H1 (cell line): ENCODE measurements at regions not wholly inside any gene's neighbourhood (a gene's known extent, or its start where the extent isn't known, plus 50 kb on each side); places are given as distances from the start of the nearest gene placed in this dataset.

Experiments used
- CTCF ChIA-PET: fragments of 300-600 bp; sonication (Branson Sonifier 250); formaldehyde crosslinking; loops from one replicate; lab custom pipeline; 2021; ENCODE audit not compliant: partially characterized antibody; lab: Charles Lee
- POLR2A ChIA-PET: fragments of 300-600 bp; sonication (Branson Sonifier 250); formaldehyde crosslinking; loops from one replicate; lab custom pipeline; 2021; ENCODE audit warnings: inconsistent platforms; ENCODE audit not compliant: partially characterized antibody; lab: Charles Lee
- DNase-seq, 2 experiments: peaks; one replicate each; pipeline versions ENCODE4 v3.0.0 to v3.0.0-alpha.2; 2010 to 2022; ENCODE audit warnings: low spot score in 2 of 2, low read depth in 1 of 2, mixed read lengths in 1 of 2
- FAIRE-seq: peaks from 2 replicates; lab custom pipeline; 2011; peaks lifted over from hg19 to GRCh38; lab: Jason Lieb, UNC
- H2AFZ ChIP-seq: 2 replicates; pipeline ENCODE4 v1.8.1; 2012; ENCODE audit warnings: low read length, inconsistent platforms
- H2AK5ac ChIP-seq: 2 replicates; pipeline ENCODE4 v1.6.1; 2013; ENCODE audit warnings: low read depth, low read length
- H2BK120ac ChIP-seq: replicated peaks from 2 replicates; pipeline ENCODE3; 2013; ENCODE audit warnings: low read depth, low read length, inconsistent platforms
- H2BK12ac ChIP-seq: 2 replicates; pipeline ENCODE4 v1.6.1; 2013; ENCODE audit warnings: low read depth, low read length
- H2BK15ac ChIP-seq: 2 replicates; pipeline ENCODE4 v1.6.1; 2013; ENCODE audit warnings: low read length
- H2BK20ac ChIP-seq: 2 replicates; pipeline ENCODE4 v1.6.1; 2013; ENCODE audit warnings: low read length
- H2BK5ac ChIP-seq: 2 replicates; pipeline ENCODE4 v1.6.1; 2013; ENCODE audit warnings: low read depth, low read length
- H3K14ac ChIP-seq: 2 replicates; pipeline ENCODE4 v1.6.1; 2013; ENCODE audit warnings: inconsistent platforms; ENCODE audit not compliant: insufficient read length
- H3K18ac ChIP-seq: 2 replicates; pipeline ENCODE4 v1.6.1; 2013; ENCODE audit warnings: low read length; ENCODE audit errors: extremely low read depth
- H3K23ac ChIP-seq: 2 replicates; pipeline ENCODE4 v1.6.1; 2013; ENCODE audit warnings: inconsistent platforms; ENCODE audit not compliant: insufficient read length
- H3K23me2 ChIP-seq: 2 replicates; pipeline ENCODE4 v1.6.1; 2013; ENCODE audit warnings: low read depth, low read length
- H3K27ac ChIP-seq: 2 replicates; pipeline ENCODE4 v1.6.1; 2011; ENCODE audit warnings: low read depth, low read length, inconsistent platforms
- H3K27me3 ChIP-seq, 4 experiments: replicated peaks in 1 of 4; 1 replicate in 1 of 4; 2 replicates in 3 of 4; pipeline versions ENCODE4 v1.6.1 to v1.8.1; 2011 to 2013; ENCODE audit warnings: low read length in 3 of 4, mild to moderate bottlenecking in 3 of 4, inconsistent platforms in 2 of 4, mixed read lengths in 2 of 4, moderate library complexity in 1 of 4; ENCODE audit not compliant: control insufficient read depth in 3 of 4, insufficient read depth in 3 of 4; ENCODE audit errors: extremely low read depth in 1 of 4
- H3K36me3 ChIP-seq, 4 experiments: 2 replicates each; pipeline versions ENCODE4 v1.6.1 to v1.8.1; 2011 to 2013; ENCODE audit warnings: mild to moderate bottlenecking in 4 of 4, low read length in 3 of 4, moderate library complexity in 2 of 4, control low read depth in 1 of 4, inconsistent platforms in 1 of 4; ENCODE audit not compliant: insufficient read depth in 4 of 4, control insufficient read depth in 2 of 4
- H3K4ac ChIP-seq: replicated peaks from 2 replicates; pipeline ENCODE3; 2013; ENCODE audit warnings: low read length, low read depth, mixed read lengths, inconsistent platforms; ENCODE audit not compliant: insufficient read length
- H3K4me1 ChIP-seq, 4 experiments: replicated peaks in 1 of 4; 1 replicate in 1 of 4; 2 replicates in 3 of 4; pipeline versions ENCODE4 v1.6.1 to v1.8.1; 2011 to 2013; ENCODE audit warnings: low read length in 3 of 4, inconsistent platforms in 2 of 4, mixed read lengths in 1 of 4; ENCODE audit not compliant: insufficient read depth in 4 of 4, control insufficient read depth in 3 of 4
- H3K4me2 ChIP-seq, 2 experiments: 2 replicates each; pipeline versions ENCODE4 v1.6.1 to v1.8.1; 2011 to 2013; ENCODE audit warnings: low read depth in 2 of 2, low read length in 2 of 2, control low read depth in 1 of 2, inconsistent platforms in 1 of 2, mild to moderate bottlenecking in 1 of 2; ENCODE audit not compliant: insufficient read depth in 1 of 2
- H3K4me3 ChIP-seq, 4 experiments: fragments of 200-600, 300-600 bp in 1 of 4; sonication (generic), shearing (Covaris generic), sonication (Bioruptor Twin) in 1 of 4; 2 replicates each; pipeline versions ENCODE4 v1.5.1 to v1.8.1; 2011 to 2016; ENCODE audit warnings: low read length in 4 of 4, low read depth in 3 of 4, control low read depth in 2 of 4, inconsistent platforms in 2 of 4, mild to moderate bottlenecking in 2 of 4, mixed read lengths in 1 of 4, moderate library complexity in 1 of 4; ENCODE audit not compliant: insufficient read depth in 2 of 4; ENCODE audit errors: extremely low read depth in 1 of 4
- H3K56ac ChIP-seq: replicated peaks from 2 replicates; pipeline ENCODE3; 2013; ENCODE audit warnings: low read depth, mild to moderate bottlenecking, mixed read lengths, low read length, inconsistent platforms; ENCODE audit not compliant: insufficient read length
- H3K79me1 ChIP-seq: 2 replicates; pipeline ENCODE4 v1.6.1; 2013; ENCODE audit warnings: low read depth, low read length, control low read depth
- H3K79me2 ChIP-seq, 2 experiments: 2 replicates each; pipeline versions ENCODE4 v1.6.1 to v1.8.1; 2012 to 2013; ENCODE audit warnings: low read length in 2 of 2, mild to moderate bottlenecking in 2 of 2, inconsistent platforms in 1 of 2; ENCODE audit not compliant: insufficient read depth in 2 of 2, control insufficient read depth in 1 of 2
- H3K9ac ChIP-seq, 4 experiments: replicated peaks in 1 of 4; 1 replicate in 1 of 4; 2 replicates in 3 of 4; pipeline versions ENCODE4 v1.6.1 to v1.8.1; 2011 to 2013; ENCODE audit warnings: low read depth in 3 of 4, low read length in 3 of 4, control low read depth in 2 of 4, mild to moderate bottlenecking in 2 of 4, moderate library complexity in 2 of 4, inconsistent platforms in 1 of 4; ENCODE audit errors: extremely low read depth in 1 of 4
- H3K9me3 ChIP-seq, 2 experiments: 2 replicates each; pipeline versions ENCODE4 v1.6.1 to v1.8.1; 2012 to 2013; ENCODE audit warnings: mild to moderate bottlenecking in 2 of 2, moderate library complexity in 2 of 2, control low read depth in 1 of 2, inconsistent platforms in 1 of 2, low read depth in 1 of 2, low read length in 1 of 2, mixed read lengths in 1 of 2; ENCODE audit not compliant: insufficient read depth in 2 of 2
- H4K20me1 ChIP-seq, 2 experiments: replicated peaks in 1 of 2; 2 replicates each; pipeline versions ENCODE3 to v1.8.1; 2011 to 2013; ENCODE audit warnings: inconsistent platforms in 2 of 2, low read length in 2 of 2, mild to moderate bottlenecking in 1 of 2; ENCODE audit not compliant: insufficient read depth in 2 of 2, control insufficient read depth in 1 of 2
- H4K5ac ChIP-seq: 2 replicates; pipeline ENCODE4 v1.6.1; 2013; ENCODE audit warnings: low read length, low read depth, mixed read lengths, inconsistent platforms; ENCODE audit not compliant: insufficient read length
- H4K8ac ChIP-seq: 2 replicates; pipeline ENCODE4 v1.8.0; 2013; ENCODE audit warnings: mild to moderate bottlenecking, moderate library complexity, low read length, inconsistent platforms; ENCODE audit not compliant: insufficient read depth; ENCODE audit errors: extremely low read depth
- H4K91ac ChIP-seq: replicated peaks from 2 replicates; pipeline ENCODE3; 2013; ENCODE audit warnings: low read length, mixed read lengths, inconsistent platforms; ENCODE audit not compliant: insufficient read length
- BACH1 ChIP-seq: IDR thresholded peaks from 2 replicates; pipeline ENCODE4 v1.6.1; 2012; ENCODE audit warnings: low read length, improper control_type of control experiment
- CBX8 ChIP-seq: fragments of 300-800, 300-1000 bp; sonication (generic); IDR thresholded peaks from 2 replicates; pipeline ENCODE4 v1.7.1; 2016; ENCODE audit warnings: low read depth, low read length, borderline replicate concordance
- JUN ChIP-seq: IDR thresholded peaks from 2 replicates; pipeline ENCODE4 v1.6.1; 2011; ENCODE audit warnings: low read depth, mild to moderate bottlenecking, improper control_type of control experiment, low read length
- KDM4A ChIP-seq: IDR thresholded peaks from one replicate; pipeline ENCODE4 v1.7.1; 2012; ENCODE audit warnings: low read depth, mild to moderate bottlenecking, moderate library complexity, low read length, inconsistent platforms; ENCODE audit not compliant: severe bottlenecking
- SIN3A ChIP-seq, 2 experiments: IDR thresholded peaks in 1 of 2; conservative IDR thresholded peaks in 1 of 2; 2 replicates each; pipeline ENCODE4 v1.6.1; 2011 to 2012; ENCODE audit warnings: low read length in 2 of 2, improper control_type of control experiment in 1 of 2, low read depth in 1 of 2, mild to moderate bottlenecking in 1 of 2
- WGBS, 2 experiments: shearing (Covaris generic) in 1 of 2; methylation state at CpG; one replicate each; pipeline versions ENCODE4 v1.1.6 to v1.1.7; 2013 to 2015; ENCODE audit warnings: low lambda C conversion rate in 2 of 2, mixed read lengths in 2 of 2, inconsistent platforms in 1 of 2, low coverage in 1 of 2, missing lambda C conversion rate in 1 of 2; ENCODE audit not compliant: insufficient replicate concordance in 2 of 2, insufficient coverage in 1 of 2, insufficient read length in 1 of 2; ENCODE audit errors: extremely low coverage in 1 of 2, missing lambda C conversion rate in 1 of 2; 5-methylcytosine and 5-hydroxymethylcytosine counted together
- TF ChIP-seq, protein P1 (sequence below): IDR thresholded peaks from 2 replicates; pipeline ENCODE4 v1.6.1; 2012; ENCODE audit warnings: inconsistent platforms

GRCh38 chr4:127143460-127144195, 489.1 kb upstream of the INTU start:
- peaks cover 0 to 2% (median 0%) of the 10 kb centered on the region in 4 experiments; a peak in 1 of 7 replicates for H3K4me1 ChIP-seq
- 75% methylated on average over 5 of the region's 5 CpGs; no CpG with 5 or more reads in 1 of the 2 experiments for WGBS, 2 experiments
- H3K36me3 ChIP-seq: no peaks in the 10 kb centered on the region
- H2BK20ac ChIP-seq: no peak overlapping the region
- H2AK5ac ChIP-seq: no peak overlapping the region
- H3K23ac ChIP-seq: no peak overlapping the region
- H3K79me2 ChIP-seq: no peaks in the 10 kb centered on the region
- no peaks in the 10 kb centered on the region for H4K20me1 ChIP-seq
- H3K9ac ChIP-seq: no peak overlapping the region
- H4K5ac ChIP-seq: no peak overlapping the region
- no peak overlapping the region for H2AFZ ChIP-seq
- H2BK5ac ChIP-seq: no peak overlapping the region
- FAIRE-seq: no peak
- H3K18ac ChIP-seq: no peak overlapping the region
- no peak overlapping the region for H3K27ac ChIP-seq
- no peak for DNase-seq
- ChIA-PET POLR2A (no interaction called here), CTCF (no interaction called here)
- no peaks in the 10 kb centered on the region for H3K9me3 ChIP-seq
- no peak overlapping the region for H3K4me3 ChIP-seq
- no peak overlapping the region for H4K8ac ChIP-seq
- no peak for TF ChIP-seq JUN
- TF ChIP-seq, protein P1, sequence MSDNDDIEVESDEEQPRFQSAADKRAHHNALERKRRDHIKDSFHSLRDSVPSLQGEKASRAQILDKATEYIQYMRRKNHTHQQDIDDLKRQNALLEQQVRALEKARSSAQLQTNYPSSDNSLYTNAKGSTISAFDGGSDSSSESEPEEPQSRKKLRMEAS: no peak
- no peak for TF ChIP-seq KDM4A
- no peak for TF ChIP-seq SIN3A (conservative IDR thresholded peaks at IDR 0.05 in 1 of 2, IDR thresholded peaks at IDR 0.05 in 1 of 2; ENCODE audit: low read depth in 1 of 2, low read length in 2 of 2)
- TF ChIP-seq BACH1: no peak
- no peak for TF ChIP-seq CBX8
- no peak overlapping the region for H3K4me2 ChIP-seq
- H3K4ac ChIP-seq: no peak overlapping the region
- no peaks in the 10 kb centered on the region for H3K27me3 ChIP-seq
- H2BK12ac ChIP-seq: no peak overlapping the region
- H2BK120ac ChIP-seq: no peak overlapping the region
- no peaks in the 10 kb centered on the region for H3K23me2 ChIP-seq
- H3K56ac ChIP-seq: no peak overlapping the region
- no peak overlapping the region for H3K14ac ChIP-seq
- H3K79me1 ChIP-seq: no peaks in the 10 kb centered on the region
- H2BK15ac ChIP-seq: no peak overlapping the region
- H4K91ac ChIP-seq: no peak overlapping the region
